ENCODE measurements at regions not wholly inside any gene's neighbourhood (a gene's known extent, or its start where the extent isn't known, plus 50 kb on each side); places are given as distances from the start of the nearest gene placed in this dataset.

- no peak for TF ChIP-seq CTCF (IDR thresholded peaks at IDR 0.05; ENCODE audit: control extremely low read depth, extremely low read depth, low read depth, missing control alignments)
- CTCF ChIA-PET = no interaction called here
- POLR2A ChIA-PET = no interaction called here
- no peak for DNase-seq (ENCODE audit: extremely low spot score)
These were observed 357.8 kb upstream of the PTBP2 start for GRCh38 chr1:96363826-96364225.

GRCh38 chr1:96364576-96364975 lies 357.0 kb upstream of the PTBP2 start:
- ChIA-PET POLR2A (no interaction called here), CTCF (no interaction called here)
- no peak for DNase-seq (ENCODE audit: extremely low spot score)
- TF ChIP-seq CTCF (IDR thresholded peaks at IDR 0.05; ENCODE audit: control extremely low read depth, extremely low read depth, low read depth, missing control alignments) = no peak

GRCh38 chr1:96365076-96365475 lies 356.5 kb upstream of the PTBP2 start:
- POLR2A ChIA-PET = no interaction called here
- TF ChIP-seq CTCF (IDR thresholded peaks at IDR 0.05; ENCODE audit: control extremely low read depth, extremely low read depth, low read depth, missing control alignments) = no peak
- CTCF ChIA-PET = interaction anchor here (2.0 kb wide), 1 partner anchor 12 kb away, joined by 8 read pairs; no protein-coding TSS in a partner anchor
- no peak for DNase-seq (ENCODE audit: extremely low spot score)

- no peak for DNase-seq (ENCODE audit: extremely low spot score)
- no peak for TF ChIP-seq CTCF (IDR thresholded peaks at IDR 0.05; ENCODE audit: control extremely low read depth, extremely low read depth, low read depth, missing control alignments)
- ChIA-PET POLR2A (no interaction called here), CTCF (interaction anchor here (1.3 to 2.0 kb wide), 2 partner anchors 11 to 12 kb away, joined by 5 to 8 read pairs; no protein-coding TSS in a partner anchor)
These were observed 355.8 kb upstream of the PTBP2 start for GRCh38 chr1:96365596-96366390.

- no peak for DNase-seq (ENCODE audit: extremely low spot score)
- POLR2A ChIA-PET = no interaction called here
- CTCF ChIA-PET = interaction anchor here (1.0 to 2.0 kb wide), 5 partner anchors 9 to 23 kb away, joined by 3 to 8 read pairs (median 4); no protein-coding TSS in a partner anchor
- no peak for TF ChIP-seq CTCF (IDR thresholded peaks at IDR 0.05; ENCODE audit: control extremely low read depth, extremely low read depth, low read depth, missing control alignments)
These were observed 355.1 kb upstream of the PTBP2 start for GRCh38 chr1:96366516-96366915.

GRCh38 chr1:96367791-96368190 lies 353.8 kb upstream of the PTBP2 start:
- CTCF ChIA-PET = interaction anchor here (1.8 kb wide), 1 partner anchor 11 kb away, joined by 4 read pairs; no protein-coding TSS in a partner anchor
- TF ChIP-seq CTCF (IDR thresholded peaks at IDR 0.05; ENCODE audit: control extremely low read depth, extremely low read depth, low read depth, missing control alignments) = no peak
- POLR2A ChIA-PET = no interaction called here
- DNase-seq (ENCODE audit: extremely low spot score) = no peak

Data from GM10248 (cell line).